ENCODE measurements at regions not wholly inside any gene's neighbourhood (a gene's known extent, or its start where the extent isn't known, plus 50 kb on each side); places are given as distances from the start of the nearest gene placed in this dataset.
A peak's percentile ranks its signal among the peaks of the same experiment; 100 is the strongest.

- in situ Hi-C loops (cut with MboI; ENCODE audit: low sequenced_read_pairs), result no loop called here
- Histone ChIP-seq H3K36me3 (replicated peaks) (no peaks in the 10 kb centered on the region), H3K4me1 (no peaks in the 10 kb centered on the region), H3K9me3 (no peaks in the 10 kb centered on the region), H3K27me3 (ENCODE audit: low read depth) (no peaks in the 10 kb centered on the region; the same call in 1 of the 2 replicates), H3K4me3 (no peak overlapping the region)
- no peak for DNase-seq (ENCODE audit: low spot score in 2 of 2)
Measured at GRCh38 chr6:148240861-148241477, 101.7 kb upstream of the SASH1 start.

DNA sequence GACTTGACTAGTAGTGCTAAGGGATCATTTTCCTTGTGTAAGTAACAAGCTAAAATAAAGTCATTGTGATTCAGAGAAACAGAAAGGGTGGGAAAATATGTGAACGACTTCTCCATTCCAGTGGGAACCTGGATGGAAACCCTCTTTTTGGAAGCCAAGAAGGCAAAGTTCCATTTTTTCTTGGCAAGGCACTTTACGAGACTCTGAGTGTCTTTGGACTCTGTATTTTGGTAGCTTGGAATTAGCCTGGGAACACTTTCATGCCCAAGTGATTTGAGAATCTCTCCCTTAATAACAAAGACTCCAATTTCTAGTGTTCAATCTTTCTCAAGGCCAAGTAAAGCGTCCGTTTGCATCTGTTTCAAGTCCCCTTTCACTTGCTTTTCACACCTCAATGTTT, 100.5 kb upstream of the SASH1 start:
- H3K36me3 ChIP-seq (replicated peaks), result no peaks in the 10 kb centered on the region
- no peak for DNase-seq (ENCODE audit: low spot score in 2 of 2)
- in situ Hi-C loops (cut with MboI; ENCODE audit: low sequenced_read_pairs), result no loop called here
- no peaks in the 10 kb centered on the region for H3K4me1 ChIP-seq
- H3K27me3 ChIP-seq (ENCODE audit: low read depth), result no peaks in the 10 kb centered on the region; the same call in 1 of the 2 replicates
- no peak overlapping the region for H3K4me3 ChIP-seq
- H3K9me3 ChIP-seq, result no peaks in the 10 kb centered on the region

DNA sequence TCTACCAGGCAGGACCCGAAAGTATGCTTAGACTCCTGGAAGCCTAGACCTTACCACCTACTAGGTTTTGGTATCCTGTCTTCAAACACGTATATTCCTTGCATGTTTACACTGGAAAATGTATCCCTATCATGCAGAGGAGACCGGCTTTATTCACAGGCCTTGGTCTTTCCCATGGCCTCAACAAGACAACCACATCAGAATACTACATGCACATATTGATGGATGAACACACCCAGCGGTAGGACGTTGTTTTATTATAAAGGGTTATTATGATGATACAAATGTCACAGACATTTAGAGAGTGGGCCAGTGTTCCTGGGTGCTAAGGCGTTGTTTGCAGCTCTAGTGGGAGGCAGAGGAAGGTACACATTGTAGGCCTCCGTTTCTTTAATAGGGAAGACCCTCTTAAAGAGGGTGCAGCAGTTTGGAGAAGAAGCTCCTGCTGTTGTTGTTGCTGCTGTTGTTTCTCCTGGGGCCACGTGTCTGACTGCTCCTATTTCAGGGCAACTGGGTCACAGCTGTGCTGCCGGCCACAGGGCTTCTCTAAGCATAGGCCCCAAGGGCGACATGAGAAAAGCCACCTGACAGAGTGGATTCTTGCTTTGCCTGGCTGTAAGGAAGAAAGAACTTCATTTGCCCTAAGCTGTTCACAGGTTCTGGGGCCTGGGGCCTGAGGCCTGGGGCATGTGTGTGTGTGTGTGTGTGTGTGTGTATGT, 98.3 kb upstream of the SASH1 start:
- Histone ChIP-seq H3K4me1 (peaks cover 4% of the 10 kb centered on the region; the same call in 1 of the 2 replicates), H3K9me3 (no peaks in the 10 kb centered on the region), H3K4me3 (no peak overlapping the region), H3K36me3 (replicated peaks) (no peaks in the 10 kb centered on the region), H3K27me3 (ENCODE audit: low read depth) (no peaks in the 10 kb centered on the region)
- in situ Hi-C loops (cut with MboI; ENCODE audit: low sequenced_read_pairs), result no loop called here
- no peak for DNase-seq (ENCODE audit: low spot score in 2 of 2)

DNA sequence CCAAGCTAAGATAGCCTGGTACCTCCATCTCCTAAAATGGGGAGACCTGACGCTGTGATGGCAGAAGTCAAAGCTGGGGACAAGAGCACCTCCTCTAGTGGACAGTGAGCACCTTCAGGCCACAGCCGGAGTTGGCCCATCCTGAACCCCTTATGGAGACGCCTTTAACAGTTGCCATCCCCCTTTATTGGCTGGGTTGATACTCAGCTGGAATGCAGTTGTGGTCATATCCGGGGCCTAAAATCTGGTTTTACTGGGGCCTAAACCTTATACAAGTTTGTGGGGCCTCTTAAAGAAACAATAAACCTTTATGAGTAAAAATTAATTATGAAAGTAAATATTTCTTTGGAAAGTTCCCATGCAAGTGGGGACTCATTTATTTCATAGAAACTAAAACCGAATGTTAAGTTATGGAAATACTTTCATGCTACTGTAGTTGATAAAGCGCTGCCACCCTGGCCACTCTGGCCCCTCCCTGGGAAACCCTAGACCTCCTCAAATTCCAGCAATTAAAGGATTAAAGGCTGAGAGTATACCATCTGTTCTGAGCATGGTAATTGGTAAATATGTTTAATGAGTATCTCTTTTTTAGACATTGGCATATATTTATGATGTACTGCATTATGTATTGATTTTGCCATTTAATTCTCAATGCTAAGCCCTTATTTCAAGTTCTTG, 95.1 kb upstream of the SASH1 start:
- DNase-seq (ENCODE audit: low spot score in 2 of 2), result peak in 1 of 2 experiments; percentile 13
- no peaks in the 10 kb centered on the region for H3K36me3 ChIP-seq (replicated peaks)
- in situ Hi-C loops (cut with MboI; ENCODE audit: low sequenced_read_pairs), result no loop called here

DNA sequence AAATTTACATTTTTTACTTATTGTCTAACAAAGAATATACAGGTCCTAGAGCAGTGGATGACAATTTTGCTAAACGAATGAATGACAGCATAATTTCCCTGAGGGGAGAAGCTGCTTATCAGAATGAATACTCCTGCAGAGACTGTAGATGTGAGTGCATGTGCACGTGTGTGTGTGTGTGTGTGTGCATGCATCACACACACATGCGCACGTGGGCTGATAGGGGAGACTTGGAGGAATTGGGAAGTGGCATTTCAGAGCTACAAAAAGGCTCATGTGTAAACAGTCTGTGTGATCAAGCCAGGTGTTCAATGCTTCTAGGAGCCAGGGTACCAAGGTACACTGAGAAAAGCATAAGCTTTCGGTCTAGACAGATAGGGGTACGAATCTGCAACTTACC, 93.5 kb upstream of the SASH1 start:
- H3K36me3 ChIP-seq (replicated peaks), result no peaks in the 10 kb centered on the region
- no peak overlapping the region for H3K4me3 ChIP-seq
- peaks cover 4% of the 10 kb centered on the region; the same call in 1 of the 2 replicates for H3K4me1 ChIP-seq
- no peak for DNase-seq (ENCODE audit: low spot score in 2 of 2)
- in situ Hi-C loops (cut with MboI; ENCODE audit: low sequenced_read_pairs), result no loop called here
- H3K27me3 ChIP-seq (ENCODE audit: low read depth), result no peaks in the 10 kb centered on the region
- no peaks in the 10 kb centered on the region for H3K9me3 ChIP-seq

More for the DNA sequence above, 95.1 kb upstream of the SASH1 start:
- peaks cover 4% of the 10 kb centered on the region; the same call in 1 of the 2 replicates for H3K4me1 ChIP-seq
- no peak overlapping the region for H3K4me3 ChIP-seq
- no peaks in the 10 kb centered on the region for H3K27me3 ChIP-seq (ENCODE audit: low read depth)
- H3K9me3 ChIP-seq, result no peaks in the 10 kb centered on the region

DNA sequence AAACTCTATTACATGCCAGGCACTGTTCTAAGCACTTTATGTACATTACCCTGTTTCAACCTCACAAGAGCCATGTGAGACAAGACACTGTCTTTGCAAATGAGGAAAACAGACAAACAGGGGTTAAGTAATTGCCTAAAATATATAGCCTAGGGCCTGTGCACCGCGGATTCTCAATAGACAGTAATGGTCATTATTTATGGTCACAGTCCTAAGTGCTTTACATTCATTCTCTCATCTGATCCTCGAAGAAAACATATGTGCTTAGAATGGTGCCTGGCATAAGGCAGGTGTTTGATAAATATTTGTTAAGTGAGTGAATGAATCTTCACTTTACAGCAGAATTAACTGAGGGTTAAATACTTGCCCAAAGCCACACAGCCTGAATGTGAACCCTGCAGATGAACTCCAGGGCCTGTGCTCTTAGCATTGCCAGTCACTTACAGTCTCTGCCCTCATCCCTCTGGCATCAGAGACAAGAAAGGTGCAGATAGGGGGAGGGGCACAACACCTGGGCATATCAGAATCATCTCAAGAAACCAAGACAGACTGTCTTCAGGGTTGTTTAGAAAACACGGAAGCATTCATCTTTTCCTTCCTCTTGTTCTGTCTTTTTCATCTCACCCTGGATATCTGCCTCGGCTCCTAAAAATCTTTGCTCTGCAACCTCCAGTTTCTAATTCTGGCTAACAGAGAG, 92.8 kb upstream of the SASH1 start:
- no peaks in the 10 kb centered on the region for H3K9me3 ChIP-seq
- H3K4me3 ChIP-seq, result no peak overlapping the region
- H3K36me3 ChIP-seq (replicated peaks), result no peaks in the 10 kb centered on the region
- peaks cover 4% of the 10 kb centered on the region; the same call in 1 of the 2 replicates for H3K4me1 ChIP-seq
- in situ Hi-C loops (cut with MboI; ENCODE audit: low sequenced_read_pairs), result no loop called here
- no peaks in the 10 kb centered on the region for H3K27me3 ChIP-seq (ENCODE audit: low read depth)
- DNase-seq (ENCODE audit: low spot score in 2 of 2), result no peak

DNA sequence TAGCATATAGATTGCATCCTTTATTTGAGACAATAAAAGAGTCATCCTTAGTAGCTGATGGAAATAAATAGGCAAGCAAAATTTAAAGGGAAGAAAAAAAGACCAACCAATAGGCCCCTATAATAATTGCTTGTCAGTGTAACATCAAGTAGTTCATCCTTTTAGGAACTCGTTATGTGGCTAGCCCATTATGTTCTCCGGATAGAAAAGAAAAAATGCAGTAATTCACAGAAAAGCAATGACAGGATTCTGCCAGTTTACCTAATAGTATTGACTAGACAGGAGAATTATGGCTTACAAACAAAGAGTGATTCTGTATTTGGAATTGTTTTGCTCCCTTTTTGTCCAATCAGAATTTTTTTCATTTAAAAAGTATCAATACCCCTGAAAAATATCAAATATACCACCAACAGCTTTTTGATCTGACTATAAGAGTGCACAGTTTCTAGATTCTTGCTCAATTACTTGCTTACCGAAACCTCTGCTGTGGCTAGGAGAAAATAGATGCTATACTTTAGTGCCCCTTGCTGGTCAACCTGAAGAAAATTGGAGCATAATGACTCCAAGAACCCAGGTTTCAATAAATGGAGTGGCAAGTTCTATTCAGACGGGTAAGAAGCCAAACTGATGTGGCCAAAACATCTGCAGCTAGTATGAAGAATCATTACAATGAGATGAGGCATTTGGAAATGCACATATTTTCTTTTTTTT, 91.5 kb upstream of the SASH1 start:
- Histone ChIP-seq H3K4me3 (no peak overlapping the region), H3K27me3 (ENCODE audit: low read depth) (no peaks in the 10 kb centered on the region), H3K36me3 (replicated peaks) (no peaks in the 10 kb centered on the region), H3K4me1 (peaks cover 4% of the 10 kb centered on the region; the same call in 1 of the 2 replicates), H3K9me3 (no peaks in the 10 kb centered on the region)
- in situ Hi-C loops (cut with MboI; ENCODE audit: low sequenced_read_pairs), result no loop called here
- DNase-seq (ENCODE audit: low spot score in 2 of 2), result no peak

- Histone ChIP-seq H3K36me3 (replicated peaks) (no peaks in the 10 kb centered on the region), H3K27me3 (ENCODE audit: low read depth) (no peaks in the 10 kb centered on the region), H3K4me1 (peaks cover 4% of the 10 kb centered on the region; the same call in 1 of the 2 replicates), H3K9me3 (no peaks in the 10 kb centered on the region), H3K4me3 (no peak overlapping the region)
- no peak for DNase-seq (ENCODE audit: low spot score in 2 of 2)
- in situ Hi-C loops (cut with MboI; ENCODE audit: low sequenced_read_pairs), result no loop called here
Measured at GRCh38 chr6:148251891-148252290, 90.7 kb upstream of the SASH1 start.

GRCh38 chr6:148257810-148258209, 84.8 kb upstream of the SASH1 start:
- no peaks in the 10 kb centered on the region for H3K27me3 ChIP-seq (ENCODE audit: low read depth)
- H3K9me3 ChIP-seq, result no peaks in the 10 kb centered on the region
- DNase-seq (ENCODE audit: low spot score in 2 of 2), result no peak
- no peak overlapping the region for H3K4me3 ChIP-seq
- in situ Hi-C loops (cut with MboI; ENCODE audit: low sequenced_read_pairs), result no loop called here
- H3K4me1 ChIP-seq, result no peaks in the 10 kb centered on the region; the same call in 1 of the 2 replicates
- no peaks in the 10 kb centered on the region for H3K36me3 ChIP-seq (replicated peaks)

DNA sequence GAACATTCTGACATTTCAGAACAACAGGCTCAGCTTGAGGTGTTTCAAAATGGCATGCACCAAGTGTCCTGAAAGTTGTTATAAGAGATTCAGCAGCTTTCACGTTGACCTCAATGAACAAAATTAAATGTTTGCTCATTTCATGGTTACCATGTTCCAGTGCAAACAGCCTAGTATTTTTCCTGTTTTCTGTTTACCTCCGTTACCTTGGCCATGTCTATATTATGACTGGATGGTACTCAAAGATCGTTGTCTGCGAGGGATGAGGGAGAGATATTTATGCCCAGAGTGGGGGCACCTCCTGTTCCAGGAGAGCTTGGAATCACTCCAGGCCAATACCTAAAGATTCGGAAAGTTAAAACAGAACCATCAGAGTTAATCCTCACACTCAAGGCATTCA, 83.8 kb upstream of the SASH1 start:
- Histone ChIP-seq H3K36me3 (replicated peaks) (no peaks in the 10 kb centered on the region), H3K27me3 (ENCODE audit: low read depth) (no peaks in the 10 kb centered on the region), H3K4me3 (no peak overlapping the region), H3K9me3 (no peaks in the 10 kb centered on the region), H3K4me1 (no peaks in the 10 kb centered on the region; the same call in 1 of the 2 replicates)
- no peak for DNase-seq (ENCODE audit: low spot score in 2 of 2)
- in situ Hi-C loops (cut with MboI; ENCODE audit: low sequenced_read_pairs), result no loop called here

- in situ Hi-C loops (cut with MboI; ENCODE audit: low sequenced_read_pairs), result no loop called here
- Histone ChIP-seq H3K36me3 (replicated peaks) (no peaks in the 10 kb centered on the region), H3K27me3 (ENCODE audit: low read depth) (no peaks in the 10 kb centered on the region), H3K4me1 (no peaks in the 10 kb centered on the region; the same call in 1 of the 2 replicates), H3K4me3 (no peak overlapping the region), H3K9me3 (no peaks in the 10 kb centered on the region)
- DNase-seq (ENCODE audit: low spot score in 2 of 2), result no peak
Measured at GRCh38 chr6:148261470-148261869, 81.2 kb upstream of the SASH1 start.

DNA sequence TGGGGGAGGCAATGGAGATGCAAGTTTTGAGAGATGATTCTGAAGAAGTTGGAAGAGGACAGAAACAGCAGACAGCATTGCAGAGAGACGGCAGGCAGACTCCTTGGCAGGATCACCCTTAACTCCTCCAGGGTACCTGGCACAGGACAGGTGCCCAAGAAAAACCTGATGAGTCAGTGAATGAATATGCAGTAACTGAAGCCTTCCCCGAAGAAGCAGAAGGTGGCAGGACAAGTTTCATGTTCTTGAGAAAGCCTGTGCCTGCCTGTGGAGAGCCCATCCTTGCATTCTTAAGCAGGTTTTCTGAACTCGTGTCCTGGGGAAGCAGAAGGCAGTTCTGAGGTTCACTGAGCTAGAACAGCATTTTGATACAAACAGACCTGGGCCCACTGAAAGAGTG, 79.6 kb upstream of the SASH1 start:
- Histone ChIP-seq H3K36me3 (replicated peaks) (no peaks in the 10 kb centered on the region), H3K4me3 (no peak overlapping the region), H3K27me3 (ENCODE audit: low read depth) (no peaks in the 10 kb centered on the region), H3K4me1 (no peaks in the 10 kb centered on the region; the same call in 1 of the 2 replicates), H3K9me3 (no peaks in the 10 kb centered on the region)
- in situ Hi-C loops (cut with MboI; ENCODE audit: low sequenced_read_pairs), result no loop called here
- DNase-seq (ENCODE audit: low spot score in 2 of 2), result no peak

GRCh38 chr6:148263961-148264360, 78.7 kb upstream of the SASH1 start:
- in situ Hi-C loops (cut with MboI; ENCODE audit: low sequenced_read_pairs), result no loop called here
- no peak for DNase-seq (ENCODE audit: low spot score in 2 of 2)
- Histone ChIP-seq H3K4me3 (no peak overlapping the region), H3K9me3 (no peaks in the 10 kb centered on the region), H3K36me3 (replicated peaks) (no peaks in the 10 kb centered on the region), H3K27me3 (ENCODE audit: low read depth) (0 out of 2 replicates have a peak, but pooled peaks cover 3% of the 10 kb centered on the region), H3K4me1 (no peaks in the 10 kb centered on the region)
